H1 (cell line): ENCODE measurements at regions not wholly inside any gene's neighbourhood (a gene's known extent, or its start where the extent isn't known, plus 50 kb on each side); places are given as distances from the start of the nearest gene placed in this dataset.

ENCODE experiments used
- CTCF ChIA-PET: fragments of 300-600 bp; sonication (Branson Sonifier 250); formaldehyde crosslinking; loops from one replicate; lab custom pipeline; 2021; ENCODE audit not compliant: partially characterized antibody; lab: Charles Lee
- POLR2A ChIA-PET: fragments of 300-600 bp; sonication (Branson Sonifier 250); formaldehyde crosslinking; loops from one replicate; lab custom pipeline; 2021; ENCODE audit warnings: inconsistent platforms; ENCODE audit not compliant: partially characterized antibody; lab: Charles Lee
- DNase-seq, 2 experiments: peaks; one replicate each; pipeline versions ENCODE4 v3.0.0 to v3.0.0-alpha.2; 2010 to 2022; ENCODE audit warnings: low spot score in 2 of 2, low read depth in 1 of 2, mixed read lengths in 1 of 2
- FAIRE-seq: peaks from 2 replicates; lab custom pipeline; 2011; peaks lifted over from hg19 to GRCh38; lab: Jason Lieb, UNC
- H2AFZ ChIP-seq: 2 replicates; pipeline ENCODE4 v1.8.1; 2012; ENCODE audit warnings: low read length, inconsistent platforms
- H2AK5ac ChIP-seq: 2 replicates; pipeline ENCODE4 v1.6.1; 2013; ENCODE audit warnings: low read depth, low read length
- H2BK120ac ChIP-seq: replicated peaks from 2 replicates; pipeline ENCODE3; 2013; ENCODE audit warnings: low read depth, low read length, inconsistent platforms
- H2BK12ac ChIP-seq: 2 replicates; pipeline ENCODE4 v1.6.1; 2013; ENCODE audit warnings: low read depth, low read length
- H2BK15ac ChIP-seq: 2 replicates; pipeline ENCODE4 v1.6.1; 2013; ENCODE audit warnings: low read length
- H2BK20ac ChIP-seq: 2 replicates; pipeline ENCODE4 v1.6.1; 2013; ENCODE audit warnings: low read length
- H2BK5ac ChIP-seq: 2 replicates; pipeline ENCODE4 v1.6.1; 2013; ENCODE audit warnings: low read depth, low read length
- H3K14ac ChIP-seq: 2 replicates; pipeline ENCODE4 v1.6.1; 2013; ENCODE audit warnings: inconsistent platforms; ENCODE audit not compliant: insufficient read length
- H3K18ac ChIP-seq: 2 replicates; pipeline ENCODE4 v1.6.1; 2013; ENCODE audit warnings: low read length; ENCODE audit errors: extremely low read depth
- H3K23ac ChIP-seq: 2 replicates; pipeline ENCODE4 v1.6.1; 2013; ENCODE audit warnings: inconsistent platforms; ENCODE audit not compliant: insufficient read length
- H3K23me2 ChIP-seq: 2 replicates; pipeline ENCODE4 v1.6.1; 2013; ENCODE audit warnings: low read depth, low read length
- H3K27ac ChIP-seq: 2 replicates; pipeline ENCODE4 v1.6.1; 2011; ENCODE audit warnings: low read depth, low read length, inconsistent platforms
- H3K27me3 ChIP-seq, 4 experiments: replicated peaks in 1 of 4; 1 replicate in 1 of 4; 2 replicates in 3 of 4; pipeline versions ENCODE4 v1.6.1 to v1.8.1; 2011 to 2013; ENCODE audit warnings: low read length in 3 of 4, mild to moderate bottlenecking in 3 of 4, inconsistent platforms in 2 of 4, mixed read lengths in 2 of 4, moderate library complexity in 1 of 4; ENCODE audit not compliant: control insufficient read depth in 3 of 4, insufficient read depth in 3 of 4; ENCODE audit errors: extremely low read depth in 1 of 4
- H3K36me3 ChIP-seq, 4 experiments: 2 replicates each; pipeline versions ENCODE4 v1.6.1 to v1.8.1; 2011 to 2013; ENCODE audit warnings: mild to moderate bottlenecking in 4 of 4, low read length in 3 of 4, moderate library complexity in 2 of 4, control low read depth in 1 of 4, inconsistent platforms in 1 of 4; ENCODE audit not compliant: insufficient read depth in 4 of 4, control insufficient read depth in 2 of 4
- H3K4ac ChIP-seq: replicated peaks from 2 replicates; pipeline ENCODE3; 2013; ENCODE audit warnings: low read length, low read depth, mixed read lengths, inconsistent platforms; ENCODE audit not compliant: insufficient read length
- H3K4me1 ChIP-seq, 4 experiments: replicated peaks in 1 of 4; 1 replicate in 1 of 4; 2 replicates in 3 of 4; pipeline versions ENCODE4 v1.6.1 to v1.8.1; 2011 to 2013; ENCODE audit warnings: low read length in 3 of 4, inconsistent platforms in 2 of 4, mixed read lengths in 1 of 4; ENCODE audit not compliant: insufficient read depth in 4 of 4, control insufficient read depth in 3 of 4
- H3K4me2 ChIP-seq, 2 experiments: 2 replicates each; pipeline versions ENCODE4 v1.6.1 to v1.8.1; 2011 to 2013; ENCODE audit warnings: low read depth in 2 of 2, low read length in 2 of 2, control low read depth in 1 of 2, inconsistent platforms in 1 of 2, mild to moderate bottlenecking in 1 of 2; ENCODE audit not compliant: insufficient read depth in 1 of 2
- H3K4me3 ChIP-seq, 4 experiments: fragments of 200-600, 300-600 bp in 1 of 4; sonication (generic), shearing (Covaris generic), sonication (Bioruptor Twin) in 1 of 4; 2 replicates each; pipeline versions ENCODE4 v1.5.1 to v1.8.1; 2011 to 2016; ENCODE audit warnings: low read length in 4 of 4, low read depth in 3 of 4, control low read depth in 2 of 4, inconsistent platforms in 2 of 4, mild to moderate bottlenecking in 2 of 4, mixed read lengths in 1 of 4, moderate library complexity in 1 of 4; ENCODE audit not compliant: insufficient read depth in 2 of 4; ENCODE audit errors: extremely low read depth in 1 of 4
- H3K56ac ChIP-seq: replicated peaks from 2 replicates; pipeline ENCODE3; 2013; ENCODE audit warnings: low read depth, mild to moderate bottlenecking, mixed read lengths, low read length, inconsistent platforms; ENCODE audit not compliant: insufficient read length
- H3K79me1 ChIP-seq: 2 replicates; pipeline ENCODE4 v1.6.1; 2013; ENCODE audit warnings: low read depth, low read length, control low read depth
- H3K79me2 ChIP-seq, 2 experiments: 2 replicates each; pipeline versions ENCODE4 v1.6.1 to v1.8.1; 2012 to 2013; ENCODE audit warnings: low read length in 2 of 2, mild to moderate bottlenecking in 2 of 2, inconsistent platforms in 1 of 2; ENCODE audit not compliant: insufficient read depth in 2 of 2, control insufficient read depth in 1 of 2
- H3K9ac ChIP-seq, 4 experiments: replicated peaks in 1 of 4; 1 replicate in 1 of 4; 2 replicates in 3 of 4; pipeline versions ENCODE4 v1.6.1 to v1.8.1; 2011 to 2013; ENCODE audit warnings: low read depth in 3 of 4, low read length in 3 of 4, control low read depth in 2 of 4, mild to moderate bottlenecking in 2 of 4, moderate library complexity in 2 of 4, inconsistent platforms in 1 of 4; ENCODE audit errors: extremely low read depth in 1 of 4
- H3K9me3 ChIP-seq, 2 experiments: 2 replicates each; pipeline versions ENCODE4 v1.6.1 to v1.8.1; 2012 to 2013; ENCODE audit warnings: mild to moderate bottlenecking in 2 of 2, moderate library complexity in 2 of 2, control low read depth in 1 of 2, inconsistent platforms in 1 of 2, low read depth in 1 of 2, low read length in 1 of 2, mixed read lengths in 1 of 2; ENCODE audit not compliant: insufficient read depth in 2 of 2
- H4K20me1 ChIP-seq, 2 experiments: replicated peaks in 1 of 2; 2 replicates each; pipeline versions ENCODE3 to v1.8.1; 2011 to 2013; ENCODE audit warnings: inconsistent platforms in 2 of 2, low read length in 2 of 2, mild to moderate bottlenecking in 1 of 2; ENCODE audit not compliant: insufficient read depth in 2 of 2, control insufficient read depth in 1 of 2
- H4K5ac ChIP-seq: 2 replicates; pipeline ENCODE4 v1.6.1; 2013; ENCODE audit warnings: low read length, low read depth, mixed read lengths, inconsistent platforms; ENCODE audit not compliant: insufficient read length
- H4K8ac ChIP-seq: 2 replicates; pipeline ENCODE4 v1.8.0; 2013; ENCODE audit warnings: mild to moderate bottlenecking, moderate library complexity, low read length, inconsistent platforms; ENCODE audit not compliant: insufficient read depth; ENCODE audit errors: extremely low read depth
- H4K91ac ChIP-seq: replicated peaks from 2 replicates; pipeline ENCODE3; 2013; ENCODE audit warnings: low read length, mixed read lengths, inconsistent platforms; ENCODE audit not compliant: insufficient read length
- KDM5A ChIP-seq: fragments of 200-600 bp; IDR thresholded peaks from 2 replicates; pipeline ENCODE4 v1.7.1; 2012; ENCODE audit warnings: mild to moderate bottlenecking, low read length, inconsistent platforms, mixed read lengths
- SP1 ChIP-seq: IDR thresholded peaks from 2 replicates; pipeline ENCODE4 v1.6.1; 2011; ENCODE audit warnings: low read depth, low read length
- SRF ChIP-seq: IDR thresholded peaks from 2 replicates; pipeline ENCODE4 v1.6.1; 2011; ENCODE audit warnings: mild to moderate bottlenecking, low read depth, low read length, moderate library complexity
- USF2 ChIP-seq: IDR thresholded peaks from 2 replicates; pipeline ENCODE4 v1.6.1; 2011; ENCODE audit warnings: low read length, improper control_type of control experiment
- YY1 ChIP-seq: IDR thresholded peaks from 2 replicates; pipeline ENCODE4 v1.6.1; 2011; ENCODE audit warnings: low read depth, mild to moderate bottlenecking, low read length
- WGBS, 2 experiments: shearing (Covaris generic) in 1 of 2; methylation state at CpG; one replicate each; pipeline versions ENCODE4 v1.1.6 to v1.1.7; 2013 to 2015; ENCODE audit warnings: low lambda C conversion rate in 2 of 2, mixed read lengths in 2 of 2, inconsistent platforms in 1 of 2, low coverage in 1 of 2, missing lambda C conversion rate in 1 of 2; ENCODE audit not compliant: insufficient replicate concordance in 2 of 2, insufficient coverage in 1 of 2, insufficient read length in 1 of 2; ENCODE audit errors: extremely low coverage in 1 of 2, missing lambda C conversion rate in 1 of 2; 5-methylcytosine and 5-hydroxymethylcytosine counted together

- Histone ChIP-seq H2AFZ (no peak overlapping the region), H3K4me2 (peak overlapping the region in 1 of 2 experiments; percentile 35; a peak in 2 of 4 replicates)
- peak; percentile 74 for FAIRE-seq
Measured at GRCh38 chr12:14249368-14249767, 116.1 kb upstream of the ATF7IP start.

More at GRCh38 chr12:14249368-14249767, 116.1 kb upstream of the ATF7IP start:
- Histone ChIP-seq H3K79me1 (no peaks in the 10 kb centered on the region), H3K4me3 (no peak overlapping the region), H2BK20ac (no peak overlapping the region), H3K9ac (peak overlapping the region in 1 of 4 experiments; percentile 21; a peak in 1 of 7 replicates), H2BK12ac (no peak overlapping the region), H3K56ac (no peak overlapping the region), H3K14ac (no peak overlapping the region), H3K23ac (no peak overlapping the region), H3K23me2 (no peaks in the 10 kb centered on the region), H2BK15ac (no peak overlapping the region), H3K18ac (no peak overlapping the region), H2BK5ac (no peak overlapping the region), H2BK120ac (no peak overlapping the region), H3K4ac (no peak overlapping the region), H3K36me3 (no peaks in the 10 kb centered on the region), H4K91ac (no peak overlapping the region), H4K20me1 (no peaks in the 10 kb centered on the region), H2AK5ac (no peak overlapping the region), H3K27me3 (no peaks in the 10 kb centered on the region), H4K5ac (no peak overlapping the region), H4K8ac (no peak overlapping the region), H3K79me2 (no peaks in the 10 kb centered on the region), H3K4me1 (peaks cover 0 to 2% (median 0%) of the 10 kb centered on the region in 4 experiments; a peak in 1 of 7 replicates), H3K9me3 (no peaks in the 10 kb centered on the region), H3K27ac (no peak overlapping the region)
- DNase-seq, result no peak
- no peak for TF ChIP-seq KDM5A
- TF ChIP-seq SP1, result no peak
- TF ChIP-seq USF2, result no peak
- TF ChIP-seq SRF, result no peak
- no peak for TF ChIP-seq YY1
- WGBS, 2 experiments, result 73% methylated on average over 4 of the region's 4 CpGs; no CpG with 5 or more reads in 1 of the 2 experiments
- CTCF ChIA-PET, result interaction anchor here (1.9 to 7.7 kb wide), 2 partner anchors 9 to 205 kb away, joined by 5 to 58 read pairs; no protein-coding TSS in a partner anchor
- POLR2A ChIA-PET, result interaction anchor here (0.7 to 2.0 kb wide), 3 partner anchors 8 to 524 kb away, joined by 3 to 8 read pairs (median 4); no protein-coding TSS in a partner anchor
